ENCODE measurements at regions not wholly inside any gene's neighbourhood (a gene's known extent, or its start where the extent isn't known, plus 50 kb on each side); places are given as distances from the start of the nearest gene placed in this dataset.
"Not testable (repeated sequence)": the region's sequence is repeated elsewhere in the genome, so short reads cannot be mapped to it uniquely, and the experiment has no call there.

DNA sequence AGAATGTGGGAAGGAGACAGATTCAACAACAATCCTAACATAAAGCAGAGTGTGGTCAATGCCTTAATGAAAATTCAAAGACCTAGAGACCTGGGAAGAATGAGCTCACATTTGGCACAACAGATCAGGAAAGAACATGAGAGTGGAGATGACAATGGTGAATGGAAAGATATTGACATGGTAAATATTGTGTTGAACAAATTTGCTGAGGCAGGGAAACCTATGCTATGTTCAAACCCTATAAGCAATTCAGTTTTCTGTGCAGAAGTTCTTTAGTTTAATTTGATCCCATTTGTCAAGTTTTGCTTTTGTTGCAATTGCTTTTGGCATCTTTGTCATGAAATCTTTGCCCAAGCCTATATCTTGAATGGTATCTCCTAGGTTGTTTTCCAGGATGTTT lies 199.4 kb upstream of the LRRTM4 start:
- DNase-seq (ENCODE audit: low read depth in 2 of 2) = no peak

DNA sequence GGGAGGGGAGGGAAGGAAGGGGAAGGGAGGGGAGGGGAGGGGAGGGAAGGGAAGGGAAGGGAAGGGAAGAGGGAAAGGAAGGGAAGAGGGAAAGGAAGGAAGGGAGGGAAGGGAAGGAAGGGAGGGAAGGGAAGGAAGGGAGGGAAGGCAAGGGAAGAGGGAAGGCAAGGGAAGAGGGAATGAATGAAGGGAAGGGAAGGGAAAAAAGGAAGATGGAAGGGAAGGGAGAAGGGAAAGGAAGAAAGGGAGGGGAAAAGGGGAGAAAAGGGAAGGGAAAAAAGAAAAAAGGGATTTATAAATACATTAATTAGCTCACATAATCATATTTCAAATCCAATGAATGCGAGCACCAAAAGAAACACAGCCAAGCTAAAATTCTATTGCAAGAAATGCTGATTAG lies 202.9 kb upstream of the LRRTM4 start:
- DNase-seq (ENCODE audit: low read depth in 2 of 2) = no peak

DNA sequence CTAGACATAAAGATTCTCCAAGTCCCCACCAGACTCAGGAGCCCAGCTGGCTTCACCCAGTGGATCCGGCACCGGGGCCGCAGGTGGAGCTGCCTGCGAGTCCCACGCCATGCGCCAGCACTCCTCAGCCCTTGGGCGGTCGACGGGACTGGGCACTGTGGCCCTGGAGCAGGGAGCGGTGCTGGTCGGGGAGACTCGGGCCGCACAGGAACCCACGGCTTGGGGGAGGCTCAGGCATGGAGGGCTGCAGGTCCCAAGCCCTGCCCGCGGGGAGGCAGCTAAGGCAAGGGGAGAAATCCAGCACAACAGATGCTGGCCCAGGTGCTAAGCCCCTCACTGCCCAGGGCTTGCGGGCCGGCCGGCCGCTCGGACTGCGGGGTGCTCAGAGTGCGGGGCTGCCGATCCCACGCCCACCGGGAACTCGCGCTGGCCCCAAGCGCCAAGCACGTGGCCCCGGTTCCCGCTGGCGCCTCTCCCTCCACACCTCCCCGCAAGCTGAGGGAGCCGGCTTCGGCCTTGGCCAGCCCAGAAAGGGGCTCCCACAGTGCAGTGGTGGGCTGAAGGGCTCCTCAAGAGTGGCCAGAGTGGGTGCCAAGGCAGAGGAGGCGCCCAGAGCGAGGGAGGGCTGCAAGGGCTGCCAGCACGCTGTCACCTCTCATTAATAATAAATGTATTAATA lies 212.6 kb upstream of the LRRTM4 start:
- not testable (repeated sequence) for DNase-seq (ENCODE audit: low read depth in 2 of 2)

DNA sequence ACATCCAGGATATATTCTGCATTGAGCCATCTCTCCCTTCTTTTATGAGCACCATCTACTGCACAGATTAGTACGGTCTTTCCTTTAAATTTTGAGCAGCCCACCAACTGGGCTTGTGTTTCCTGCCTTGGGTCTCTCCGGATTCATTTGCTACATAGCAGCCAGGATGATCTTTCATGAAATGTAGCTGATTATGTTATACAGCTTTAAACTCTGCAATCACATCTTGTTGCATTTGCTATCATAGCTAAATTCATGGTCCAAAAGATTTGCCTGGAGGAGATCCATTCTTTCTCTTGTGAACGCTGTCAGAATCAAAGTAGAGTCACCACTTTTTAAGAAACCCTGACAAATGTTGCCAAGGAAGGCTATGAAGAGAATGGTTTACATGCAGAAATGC lies 215.1 kb upstream of the LRRTM4 start:
- DNase-seq (ENCODE audit: low read depth in 2 of 2) = no peak

DNA sequence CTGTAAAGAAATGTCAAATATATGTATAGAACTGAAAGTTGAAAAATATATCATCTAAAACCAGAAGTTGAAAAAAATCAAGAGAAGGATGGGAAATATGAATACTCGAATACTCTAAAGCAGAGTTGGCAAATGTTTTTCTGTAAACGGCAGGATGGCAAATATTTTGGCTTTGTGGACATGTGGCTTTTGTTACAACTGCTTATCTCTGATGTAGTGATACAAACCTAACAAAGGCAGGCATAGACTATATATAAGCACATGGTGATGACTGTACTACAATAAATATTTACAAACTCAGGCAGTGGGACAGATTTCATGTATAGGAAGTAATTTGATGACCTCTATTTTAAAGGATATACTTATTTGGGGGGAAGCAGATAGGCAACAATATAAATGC lies 224.6 kb upstream of the LRRTM4 start:
- no peak for DNase-seq (ENCODE audit: low read depth in 2 of 2)

DNA sequence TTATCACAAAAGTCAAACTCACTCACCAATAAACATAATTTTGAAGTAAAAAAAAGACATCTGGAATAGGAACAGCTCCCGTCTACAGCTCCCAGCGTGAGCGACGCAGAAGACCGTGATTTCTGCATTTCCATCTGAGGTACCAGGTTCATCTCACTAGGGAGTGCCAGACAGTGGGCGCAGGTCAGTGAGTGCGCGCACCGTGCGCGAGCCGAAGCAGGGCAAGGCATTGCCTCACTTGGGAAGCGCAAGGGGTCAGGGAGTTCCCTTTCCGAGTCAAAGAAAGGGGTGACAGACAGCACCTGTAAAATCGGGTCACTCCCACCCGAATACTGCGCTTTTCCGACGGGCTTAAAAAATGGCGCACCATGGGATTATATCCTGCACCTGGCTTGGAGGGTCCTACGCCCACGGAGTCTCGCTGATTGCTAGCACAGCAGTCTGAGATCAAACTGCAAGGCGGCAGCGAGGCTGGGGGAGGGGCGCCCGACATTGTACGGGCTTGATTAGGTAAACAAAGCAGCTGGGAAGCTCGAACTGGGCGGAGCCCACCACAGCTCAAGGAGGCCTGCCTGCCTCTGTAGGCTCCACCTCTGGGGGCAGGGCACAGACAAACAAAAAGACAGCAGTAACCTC lies 231.7 kb upstream of the LRRTM4 start:
- not testable (repeated sequence) for DNase-seq (ENCODE audit: low read depth in 2 of 2)

DNA sequence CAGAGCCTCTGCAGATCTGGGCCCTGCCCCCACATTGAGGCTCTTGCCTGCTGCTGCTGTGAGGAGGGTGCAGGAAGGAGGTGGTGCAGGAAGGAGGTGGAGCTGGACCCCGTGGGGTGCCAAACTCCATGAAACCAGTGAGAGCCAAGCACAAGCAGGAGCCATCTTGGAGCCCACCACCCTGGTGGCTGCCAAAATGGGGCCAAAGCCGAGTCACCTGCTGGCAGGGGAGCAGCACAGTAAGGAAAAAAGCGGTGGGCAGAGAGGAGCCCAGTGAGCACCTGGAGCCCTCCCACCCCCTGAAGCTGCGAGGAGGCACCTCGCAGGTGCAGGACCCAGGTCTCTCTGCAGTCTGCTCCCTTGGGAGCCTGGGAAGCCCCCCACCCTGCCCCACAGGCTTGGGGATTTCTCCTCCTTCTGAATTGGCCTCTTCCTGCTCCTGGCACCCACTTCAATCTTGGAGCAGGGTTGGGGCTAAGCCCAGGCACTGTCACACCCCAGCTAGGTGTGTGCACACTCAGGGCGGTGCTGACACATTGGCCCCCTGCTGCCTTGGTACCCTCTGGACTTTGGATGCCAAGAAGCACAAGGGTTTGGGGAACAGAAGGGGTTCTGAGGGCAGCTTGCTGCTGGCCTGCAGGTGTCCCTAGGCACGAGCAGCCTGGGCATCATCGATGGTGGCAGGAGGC lies 245.4 kb upstream of the LRRTM4 start:
- no peak for DNase-seq (ENCODE audit: low read depth in 2 of 2)

DNA sequence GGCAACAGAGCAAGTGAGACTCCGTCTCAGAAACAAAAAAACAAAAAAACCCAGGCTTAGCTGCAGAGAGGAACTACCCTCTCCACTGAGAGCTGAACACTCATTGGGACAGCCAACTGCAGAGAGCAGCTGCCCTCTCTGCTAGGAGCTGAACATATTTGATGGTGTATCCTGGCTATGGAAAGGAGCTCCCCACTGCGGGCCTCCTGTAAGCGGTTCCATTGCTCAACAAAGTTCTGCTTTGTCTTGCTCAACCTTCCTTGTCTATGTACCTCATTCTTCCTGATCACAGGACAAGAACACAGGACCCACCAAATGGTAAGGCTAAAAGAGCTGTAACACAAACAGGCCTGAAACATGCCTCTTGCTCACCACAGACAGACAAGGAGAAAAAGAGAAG lies 246.3 kb upstream of the LRRTM4 start:
- no peak for DNase-seq (ENCODE audit: low read depth in 2 of 2)

DNA sequence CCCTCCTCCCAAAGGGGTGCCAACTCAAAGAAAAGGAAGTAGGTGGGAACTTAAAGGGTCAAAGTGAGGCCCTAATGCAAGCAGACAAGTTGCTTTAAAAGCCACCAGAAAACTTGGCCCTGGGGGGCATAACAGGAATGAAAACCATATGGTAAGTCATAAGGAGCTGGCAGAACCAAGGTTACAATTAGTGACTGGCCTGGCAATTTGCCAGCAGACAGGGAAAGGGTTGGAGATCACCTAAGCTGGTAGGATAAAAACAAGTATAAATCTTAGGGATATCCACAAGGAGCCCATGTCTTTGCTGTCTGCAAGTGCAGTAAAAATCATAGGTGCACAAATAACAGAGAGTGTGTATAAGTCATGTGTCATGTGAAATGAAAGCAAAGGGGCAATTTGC lies 256.7 kb upstream of the LRRTM4 start:
- DNase-seq (ENCODE audit: low read depth in 2 of 2) = no peak

DNA sequence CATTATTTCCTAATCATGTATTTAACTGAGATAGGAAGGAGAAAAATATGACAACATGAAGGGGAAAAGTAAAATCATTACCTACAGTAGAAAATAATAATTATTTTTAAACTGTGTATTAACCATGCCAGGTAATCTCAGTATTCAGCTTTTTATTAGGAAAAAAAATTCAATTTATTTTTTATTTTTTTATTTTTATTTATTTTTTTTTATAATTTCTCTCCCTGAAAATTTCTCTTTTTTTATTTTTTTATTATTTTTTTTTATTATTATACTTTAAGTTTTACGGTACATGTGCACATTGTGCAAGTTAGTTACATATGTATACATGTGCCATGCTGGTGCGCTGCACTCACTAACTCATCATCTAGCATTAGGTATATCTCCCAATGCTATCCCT lies 271.3 kb upstream of the LRRTM4 start:
- DNase-seq (ENCODE audit: low read depth in 2 of 2) = not testable (repeated sequence)

DNA sequence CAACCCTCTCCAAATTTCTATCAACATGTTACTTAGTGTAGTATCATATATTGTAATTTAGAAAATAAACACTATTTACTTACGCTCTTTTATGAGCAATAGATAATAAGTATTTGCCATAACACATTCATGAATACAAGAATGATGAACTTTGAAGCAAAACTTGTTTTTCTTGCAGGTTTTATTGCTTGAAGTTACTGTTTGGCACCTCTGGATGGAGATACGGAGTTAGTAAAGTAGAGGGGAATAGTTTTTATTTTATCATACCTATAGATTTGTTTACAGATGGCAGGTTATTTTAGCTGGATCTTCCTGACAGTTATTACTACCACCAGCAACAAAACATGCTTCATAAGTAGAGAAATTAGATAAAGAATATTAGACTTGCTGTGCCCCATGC lies 274.2 kb upstream of the LRRTM4 start:
- no peak for DNase-seq (ENCODE audit: low read depth in 2 of 2)

DNA sequence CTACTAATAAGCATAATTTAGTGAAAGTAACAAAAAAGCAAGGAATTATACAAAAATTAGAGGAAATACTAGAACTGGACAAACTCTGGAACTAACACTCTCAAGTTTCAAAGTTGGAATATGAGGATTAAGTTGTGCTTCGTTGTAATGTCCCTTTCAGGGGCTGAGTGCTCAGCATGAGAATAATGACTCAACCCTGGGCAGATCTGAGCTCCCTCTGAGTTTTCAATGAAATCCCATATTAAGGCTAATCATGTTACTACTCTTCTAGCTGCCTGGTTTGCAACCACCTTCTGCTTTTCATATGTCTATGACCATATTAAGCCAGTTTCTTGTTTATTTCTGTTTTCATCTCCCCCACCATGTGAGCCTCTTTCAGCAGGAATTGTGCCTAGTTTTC lies 274.9 kb upstream of the LRRTM4 start:
- no peak for DNase-seq (ENCODE audit: low read depth in 2 of 2)

DNA sequence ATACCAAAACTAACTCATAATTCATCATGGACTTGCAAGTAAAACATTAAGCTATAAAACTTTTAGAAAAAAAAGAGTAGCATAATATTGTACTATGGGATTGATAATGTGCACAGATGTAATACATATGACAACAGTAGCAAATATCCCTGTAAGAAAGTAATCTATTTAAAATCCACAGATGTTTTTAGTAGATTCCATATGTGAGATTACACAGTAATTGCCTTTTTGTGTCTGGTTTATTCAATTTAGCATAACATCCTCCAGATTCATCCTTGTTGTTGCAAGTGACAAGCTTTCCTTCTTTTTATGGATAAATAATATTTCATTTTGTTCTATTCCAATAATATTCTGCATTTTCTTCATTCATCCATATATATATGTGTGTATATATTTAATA lies 278.2 kb upstream of the LRRTM4 start:
- no peak for DNase-seq (ENCODE audit: low read depth in 2 of 2)

DNA sequence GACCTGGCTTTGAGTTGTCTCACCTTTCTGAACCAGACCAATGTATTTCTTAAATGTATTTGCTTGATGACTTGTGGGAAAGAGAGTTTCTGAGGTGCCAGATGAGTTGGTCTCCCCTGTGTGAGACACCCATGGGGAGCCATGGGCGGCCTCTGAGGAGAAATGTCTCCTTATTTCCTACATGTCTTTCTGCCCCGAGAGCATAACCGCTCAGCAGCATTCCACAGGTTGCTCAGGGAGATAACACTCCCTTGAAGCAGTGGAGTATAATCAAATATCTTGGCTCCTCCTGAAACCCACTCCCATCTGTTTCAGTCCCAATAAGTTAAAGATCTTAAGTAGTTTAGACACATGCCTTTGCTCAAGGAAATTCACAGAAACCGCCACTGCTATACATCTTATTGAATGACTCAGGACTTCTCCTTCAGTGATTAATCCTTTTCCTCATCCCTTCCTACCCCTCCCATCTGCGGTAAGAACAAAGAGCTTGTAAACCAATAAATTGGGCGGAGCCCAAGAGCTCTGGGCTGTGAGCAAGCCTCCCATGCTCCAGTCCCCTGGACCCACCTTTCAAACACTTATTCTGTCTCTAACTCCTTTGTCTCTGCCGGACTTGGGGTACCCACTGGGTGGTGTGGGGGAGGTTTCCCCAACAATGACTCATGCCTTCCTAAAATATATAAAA lies 285.5 kb upstream of the LRRTM4 start:
- no peak for DNase-seq (ENCODE audit: low read depth in 2 of 2)

DNA sequence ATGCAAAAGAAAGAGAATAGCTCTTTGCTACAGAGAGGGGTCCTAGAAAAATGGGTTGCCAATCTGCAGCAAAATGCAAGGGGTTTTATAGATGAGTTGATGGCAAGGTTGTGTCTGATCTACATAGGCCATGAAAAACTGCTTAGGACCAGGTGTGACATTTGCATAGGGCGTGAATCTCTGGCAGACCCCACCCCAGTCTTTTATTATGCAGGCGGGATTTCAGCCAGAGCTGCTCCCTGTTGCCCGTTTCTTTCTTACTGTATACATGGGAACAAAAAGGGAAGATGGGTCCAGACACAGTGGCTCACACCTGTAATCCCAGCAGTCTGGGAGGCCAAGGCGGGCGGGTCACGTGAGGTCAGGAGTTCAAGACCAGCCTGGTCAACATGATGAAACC lies 286.4 kb upstream of the LRRTM4 start:
- no peak for DNase-seq (ENCODE audit: low read depth in 2 of 2)

DNA sequence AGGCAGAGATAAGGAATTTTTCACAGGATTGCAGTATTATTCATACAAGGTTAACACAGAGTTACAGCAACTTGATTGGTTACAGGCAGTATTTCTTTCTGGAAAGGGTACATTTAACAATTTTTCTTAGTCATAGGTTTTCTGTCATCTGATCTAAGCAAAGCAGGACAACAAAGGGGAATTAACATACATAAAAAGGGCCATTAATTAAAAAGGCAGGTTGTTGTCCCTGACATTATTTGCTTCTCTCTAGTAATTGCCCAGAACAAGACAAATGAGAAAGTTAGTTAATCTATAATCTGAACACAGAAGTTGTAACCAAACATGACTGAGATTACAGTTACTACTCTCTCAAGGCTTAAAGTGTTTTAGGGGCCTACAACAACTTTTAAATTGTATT lies 291.4 kb upstream of the LRRTM4 start:
- no peak for DNase-seq (ENCODE audit: low read depth in 2 of 2)

DNA sequence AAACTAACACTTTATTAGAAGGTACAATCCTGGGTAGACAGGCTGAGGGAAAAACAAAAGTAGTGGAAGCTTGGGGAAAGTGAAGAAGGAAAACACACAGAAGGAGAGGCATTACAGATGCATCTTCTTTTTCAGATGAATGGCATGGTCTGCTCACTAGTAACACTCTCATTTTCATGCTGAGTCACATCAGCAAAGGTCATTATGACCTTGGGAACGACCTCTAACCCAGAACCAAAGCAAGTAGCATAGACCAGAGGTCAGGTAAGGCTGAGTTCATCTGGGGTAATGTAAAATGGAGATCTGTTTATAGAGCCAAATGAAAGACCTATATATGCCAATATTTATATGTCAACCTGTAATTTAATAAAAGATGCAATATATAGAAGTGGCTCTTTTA lies 294.4 kb upstream of the LRRTM4 start:
- no peak for DNase-seq (ENCODE audit: low read depth in 2 of 2)

DNA sequence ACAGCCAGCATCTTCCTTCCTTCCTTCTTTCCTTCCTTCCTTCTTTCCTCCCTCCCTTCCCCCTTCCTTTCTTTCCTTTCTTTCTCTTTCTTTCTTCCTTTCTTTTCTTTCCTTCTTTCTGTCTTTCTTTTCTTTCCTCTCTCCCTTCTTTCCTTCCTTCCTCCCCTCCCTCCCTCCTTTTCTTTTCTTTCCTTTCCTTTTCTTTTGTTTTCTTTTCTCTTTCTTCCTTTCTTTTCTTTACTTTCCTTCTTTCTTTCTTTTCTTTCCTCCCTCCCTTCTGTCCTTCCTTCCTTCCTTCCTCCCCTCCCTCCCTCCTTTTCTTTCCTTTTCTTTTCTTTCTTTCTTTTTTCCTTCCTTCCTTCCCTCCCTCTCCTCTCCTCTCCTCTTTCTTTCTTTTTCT lies 296.0 kb upstream of the LRRTM4 start:
- DNase-seq (ENCODE audit: low read depth in 2 of 2) = no peak

DNA sequence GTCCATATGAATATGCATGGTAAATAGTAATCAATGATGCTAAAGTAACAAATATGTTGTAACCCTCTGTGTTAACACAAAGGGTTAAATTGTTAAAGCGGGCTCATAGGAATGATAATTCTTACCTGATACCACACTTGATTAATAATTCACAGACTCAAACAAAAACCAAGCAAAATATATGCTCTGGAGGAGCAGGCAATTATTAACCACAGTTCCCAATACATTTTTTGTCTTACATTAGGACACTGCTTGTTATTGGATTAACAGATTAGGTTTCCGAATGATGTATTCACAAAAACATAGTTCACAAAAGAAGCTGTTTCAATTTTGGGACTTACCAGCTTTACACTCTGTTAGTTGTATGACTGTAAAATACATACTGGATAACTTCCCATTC lies 300.9 kb upstream of the LRRTM4 start:
- no peak for DNase-seq (ENCODE audit: low read depth in 2 of 2)

DNA sequence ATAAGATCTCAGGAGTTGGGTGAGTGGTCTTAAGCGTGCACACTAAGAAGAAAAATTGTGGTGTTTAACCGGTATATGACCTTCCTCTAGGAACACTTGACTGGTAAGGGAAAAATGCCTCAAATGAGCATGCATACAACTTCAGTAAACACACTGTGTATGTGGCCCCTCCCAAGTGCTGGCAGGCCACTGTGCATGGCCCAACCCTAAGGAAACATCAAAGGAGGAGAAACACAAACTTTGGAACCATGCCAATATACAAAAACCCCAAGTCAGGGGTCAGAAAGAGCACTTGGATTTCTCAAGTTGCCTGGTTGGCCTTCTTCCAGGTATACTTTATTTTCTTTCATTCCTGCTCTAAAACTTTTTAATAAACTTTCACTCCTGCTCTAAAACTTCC lies 308.9 kb upstream of the LRRTM4 start:
- DNase-seq (ENCODE audit: low read depth in 2 of 2) = no peak

DNA sequence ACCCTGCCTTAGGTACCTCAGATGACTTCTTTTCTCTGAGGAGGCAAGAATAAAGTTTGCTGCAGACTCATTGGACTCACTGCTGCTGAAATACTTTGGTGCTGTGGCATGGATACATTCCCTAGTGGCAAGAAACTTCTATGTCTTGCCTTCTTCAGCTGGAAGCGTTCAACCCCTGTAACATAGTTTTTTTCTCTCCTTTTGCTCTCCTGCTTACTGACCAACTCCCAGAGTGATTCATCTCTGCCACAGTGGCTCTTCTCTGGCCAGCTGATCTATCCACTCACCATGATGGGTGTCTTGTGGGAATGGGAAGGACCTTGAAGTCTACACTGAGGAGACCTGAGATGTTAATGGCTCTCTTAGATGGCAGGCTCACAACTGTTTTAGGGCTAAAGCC lies 309.3 kb upstream of the LRRTM4 start:
- no peak for DNase-seq (ENCODE audit: low read depth in 2 of 2)

DNA sequence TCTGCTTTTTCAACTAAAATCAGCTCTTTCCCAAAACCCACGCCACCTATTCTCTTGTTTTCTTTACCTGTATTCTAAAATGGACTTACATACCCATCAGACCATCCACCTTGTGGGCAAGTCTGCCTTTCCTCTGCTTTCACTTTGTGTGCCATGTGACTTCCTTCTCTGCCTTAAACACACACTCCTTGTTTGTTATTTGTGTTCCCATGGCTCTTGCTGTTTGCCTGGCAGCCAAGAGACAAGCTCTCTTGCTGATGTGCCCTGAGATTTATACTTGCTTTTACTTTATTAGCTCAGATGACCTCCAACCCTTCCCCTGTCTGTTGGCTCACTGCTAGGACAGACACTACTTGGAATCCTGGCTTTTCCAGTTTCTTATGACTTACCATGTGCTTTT lies 309.7 kb upstream of the LRRTM4 start:
- DNase-seq (ENCODE audit: low read depth in 2 of 2) = no peak
